WTC11 (cell line): ENCODE measurements at regions not wholly inside any gene's neighbourhood (a gene's known extent, or its start where the extent isn't known, plus 50 kb on each side); places are given as distances from the start of the nearest gene placed in this dataset.

Source experiments
- ATAC-seq: fragments of 200-7000 bp; cut with Tn5 transposase; 2 replicates; pipeline ENCODE4 v1.10.0; 2021; ENCODE audit warnings: mild to moderate bottlenecking, moderate library complexity
- CTCF ChIA-PET: fragments of 300-600 bp; sonication (Branson Sonifier 250); formaldehyde crosslinking; loops from one replicate; lab custom pipeline; 2021; ENCODE audit warnings: antibody characterized with exemption; lab: Charles Lee
- POLR2A ChIA-PET: fragments of 350-600 bp; sonication (Branson Sonifier 250); formaldehyde crosslinking; loops from one replicate; lab custom pipeline; 2021; ENCODE audit warnings: antibody characterized with exemption; lab: Charles Lee
- DNase-seq: peaks from one replicate; pipeline ENCODE4 v3.0.0; 2021; ENCODE audit warnings: low spot score
- H3K27ac Mint-ChIP-seq: 2 replicates; pipeline ENCODE4 v1.8.0; 2021; ENCODE audit warnings: mixed read lengths
- H3K27me3 Mint-ChIP-seq: 2 replicates; pipeline ENCODE4 v1.8.0; 2021; ENCODE audit warnings: low read depth, mild to moderate bottlenecking, moderate library complexity, mixed read lengths
- H3K36me3 Mint-ChIP-seq: 2 replicates; pipeline ENCODE4 v1.8.0; 2021; ENCODE audit warnings: mixed read lengths
- H3K4me1 Mint-ChIP-seq: 2 replicates; pipeline ENCODE4 v1.8.0; 2022; ENCODE audit warnings: mixed read lengths
- H3K4me3 Mint-ChIP-seq: 2 replicates; pipeline ENCODE4 v1.8.0; 2021; ENCODE audit warnings: mild to moderate bottlenecking, moderate library complexity, mixed read lengths
- H3K9me3 Mint-ChIP-seq: 2 replicates; pipeline ENCODE4 v1.8.0; 2021; ENCODE audit warnings: mixed read lengths
- ATF1 ChIP-seq: sonication (generic); formaldehyde crosslinking; IDR thresholded peaks from 2 replicates; pipeline ENCODE4 v1.8.1; 2023; ENCODE audit warnings: mild to moderate bottlenecking, moderate library complexity, missing genetic modification reagents
- CBFB ChIP-seq: sonication (generic); formaldehyde crosslinking; IDR thresholded peaks from 2 replicates; pipeline ENCODE4 v1.8.1; 2022; ENCODE audit warnings: mild to moderate bottlenecking, low read depth, missing genetic modification reagents
- CREB1 ChIP-seq: sonication (generic); formaldehyde crosslinking; IDR thresholded peaks from 2 replicates; pipeline ENCODE4 v1.8.0; 2023; ENCODE audit warnings: mild to moderate bottlenecking, missing genetic modification reagents
- ELF4 ChIP-seq: sonication (generic); formaldehyde crosslinking; IDR thresholded peaks from 2 replicates; pipeline ENCODE4 v1.8.1; 2022; ENCODE audit warnings: low read depth, mild to moderate bottlenecking, moderate library complexity, missing genetic modification reagents
- FOXJ3 ChIP-seq: sonication (generic); formaldehyde crosslinking; IDR thresholded peaks from 2 replicates; pipeline ENCODE4 v1.9.0; 2021; ENCODE audit warnings: missing genetic modification reagents, mild to moderate bottlenecking, borderline replicate concordance
- FOXP1 ChIP-seq: sonication (generic); formaldehyde crosslinking; IDR thresholded peaks from 2 replicates; pipeline ENCODE4 v1.8.0; 2022; ENCODE audit warnings: missing genetic modification reagents, mild to moderate bottlenecking, moderate library complexity, borderline replicate concordance
- GRHL2 ChIP-seq: fragments of 250-450 bp; sonication (Bioruptor Pico); IDR thresholded peaks from 2 replicates; pipeline ENCODE4 v1.8.0; 2022; ENCODE audit warnings: mild to moderate bottlenecking, moderate library complexity; ENCODE audit not compliant: insufficient replicate concordance, severe bottlenecking
- GTF2I ChIP-seq: fragments of 250-450 bp; sonication (Bioruptor Pico); conservative IDR thresholded peaks from 2 replicates; pipeline ENCODE4 v1.4.0; 2021; ENCODE audit warnings: mild to moderate bottlenecking
- JAZF1 ChIP-seq: fragments of 250-450 bp; sonication (Bioruptor Pico); IDR thresholded peaks from 2 replicates; pipeline ENCODE4 v1.9.0; 2021; ENCODE audit warnings: moderate library complexity, mild to moderate bottlenecking, inconsistent platforms
- JUN ChIP-seq: sonication (generic); formaldehyde crosslinking; IDR thresholded peaks from 2 replicates; pipeline ENCODE4 v1.8.0; 2023; ENCODE audit warnings: mild to moderate bottlenecking, missing genetic modification reagents
- KAT7 ChIP-seq: sonication (generic); formaldehyde crosslinking; IDR thresholded peaks from 2 replicates; pipeline ENCODE4 v1.8.1; 2023; ENCODE audit warnings: missing genetic modification reagents, mild to moderate bottlenecking, borderline replicate concordance
- NFE2L1 ChIP-seq: sonication (generic); formaldehyde crosslinking; IDR thresholded peaks from 2 replicates; pipeline ENCODE4 v1.8.1; 2023; ENCODE audit warnings: missing genetic modification reagents
- NR1H2 ChIP-seq: sonication (generic); formaldehyde crosslinking; IDR thresholded peaks from 2 replicates; pipeline ENCODE4 v1.9.0; 2021; ENCODE audit warnings: mild to moderate bottlenecking, moderate library complexity, missing genetic modification reagents
- NR2C2 ChIP-seq: sonication (generic); formaldehyde crosslinking; IDR thresholded peaks from 2 replicates; pipeline ENCODE4 v1.8.0; 2022; ENCODE audit warnings: mild to moderate bottlenecking, missing genetic modification reagents
- NR3C1 ChIP-seq: sonication (generic); formaldehyde crosslinking; conservative IDR thresholded peaks from 2 replicates; pipeline ENCODE4 v1.8.1; 2023; ENCODE audit warnings: low read depth, mild to moderate bottlenecking, missing genetic modification reagents
- OVOL2 ChIP-seq: fragments of 250-450 bp; sonication (Bioruptor Pico); IDR thresholded peaks from 2 replicates; pipeline ENCODE4 v1.9.0; 2021; ENCODE audit warnings: mild to moderate bottlenecking, borderline replicate concordance
- RELA ChIP-seq: sonication (generic); formaldehyde crosslinking; IDR thresholded peaks from 2 replicates; pipeline ENCODE4 v1.8.1; 2022; ENCODE audit warnings: missing genetic modification reagents, mild to moderate bottlenecking, borderline replicate concordance
- SMAD3 ChIP-seq: sonication (generic); formaldehyde crosslinking; IDR thresholded peaks from 2 replicates; pipeline ENCODE4 v1.8.0; 2022; ENCODE audit warnings: missing genetic modification reagents, mild to moderate bottlenecking, borderline replicate concordance
- SP1 ChIP-seq: sonication (generic); formaldehyde crosslinking; conservative IDR thresholded peaks from 2 replicates; pipeline ENCODE4 v1.8.1; 2022; ENCODE audit warnings: missing genetic modification reagents
- TCF7 ChIP-seq: sonication (generic); formaldehyde crosslinking; IDR thresholded peaks from 2 replicates; pipeline ENCODE4 v1.8.0; 2022; ENCODE audit warnings: mild to moderate bottlenecking, low read depth, missing genetic modification reagents, moderate library complexity
- TEAD1 ChIP-seq: sonication (generic); formaldehyde crosslinking; IDR thresholded peaks from 2 replicates; pipeline ENCODE4 v1.8.0; 2022; ENCODE audit warnings: mild to moderate bottlenecking, missing genetic modification reagents
- TP53 ChIP-seq: sonication (generic); formaldehyde crosslinking; IDR thresholded peaks from 2 replicates; pipeline ENCODE4 v1.8.1; 2023; ENCODE audit warnings: mild to moderate bottlenecking, missing genetic modification reagents
- ZBTB21 ChIP-seq: sonication (generic); formaldehyde crosslinking; IDR thresholded peaks from 2 replicates; pipeline ENCODE4 v1.8.1; 2023; ENCODE audit warnings: mild to moderate bottlenecking, missing genetic modification reagents, borderline replicate concordance
- ZNF138 ChIP-seq: sonication (generic); formaldehyde crosslinking; conservative IDR thresholded peaks from 2 replicates; pipeline ENCODE4 v1.8.1; 2022; ENCODE audit warnings: mild to moderate bottlenecking, moderate library complexity, missing genetic modification reagents
- ZNF219 ChIP-seq: sonication (generic); formaldehyde crosslinking; IDR thresholded peaks from 2 replicates; pipeline ENCODE4 v1.8.0; 2023; ENCODE audit warnings: missing genetic modification reagents, mild to moderate bottlenecking, borderline replicate concordance
- ZNF232 ChIP-seq: sonication (generic); formaldehyde crosslinking; IDR thresholded peaks from 2 replicates; pipeline ENCODE4 v1.8.0; 2022; ENCODE audit warnings: mild to moderate bottlenecking, missing genetic modification reagents
- ZNF263 ChIP-seq: sonication (generic); formaldehyde crosslinking; IDR thresholded peaks from 2 replicates; pipeline ENCODE4 v1.8.1; 2022; ENCODE audit warnings: low read depth, mild to moderate bottlenecking, moderate library complexity, missing genetic modification reagents
- ZNF423 ChIP-seq: fragments of 250-450 bp; sonication (Bioruptor Pico); IDR thresholded peaks from 2 replicates; pipeline ENCODE4 v2.1.2; 2022; ENCODE audit warnings: mild to moderate bottlenecking, moderate library complexity
- ZNF671 ChIP-seq: fragments of 250-450 bp; sonication (Bioruptor Pico); IDR thresholded peaks from 2 replicates; pipeline ENCODE4 v1.8.0; 2021; ENCODE audit warnings: mild to moderate bottlenecking
- TF ChIP-seq, protein P1 (sequence below): fragments of 250-450 bp; sonication (Bioruptor Pico); IDR thresholded peaks from 2 replicates; pipeline ENCODE4 v1.9.0; 2021; ENCODE audit warnings: mild to moderate bottlenecking
- TF ChIP-seq, protein P2 (sequence below): fragments of 250-450 bp; sonication (Bioruptor Pico); IDR thresholded peaks from 2 replicates; pipeline ENCODE4 v1.8.0; 2021; ENCODE audit warnings: mild to moderate bottlenecking
- TF ChIP-seq, protein P3 (sequence below): sonication (generic); formaldehyde crosslinking; IDR thresholded peaks from 2 replicates; pipeline ENCODE4 v1.8.0; 2022; ENCODE audit warnings: mild to moderate bottlenecking, missing genetic modification reagents
- TF ChIP-seq, protein P4 (sequence below): sonication (generic); formaldehyde crosslinking; IDR thresholded peaks from 2 replicates; pipeline ENCODE4 v1.8.1; 2022; ENCODE audit warnings: missing genetic modification reagents, borderline replicate concordance

DNA sequence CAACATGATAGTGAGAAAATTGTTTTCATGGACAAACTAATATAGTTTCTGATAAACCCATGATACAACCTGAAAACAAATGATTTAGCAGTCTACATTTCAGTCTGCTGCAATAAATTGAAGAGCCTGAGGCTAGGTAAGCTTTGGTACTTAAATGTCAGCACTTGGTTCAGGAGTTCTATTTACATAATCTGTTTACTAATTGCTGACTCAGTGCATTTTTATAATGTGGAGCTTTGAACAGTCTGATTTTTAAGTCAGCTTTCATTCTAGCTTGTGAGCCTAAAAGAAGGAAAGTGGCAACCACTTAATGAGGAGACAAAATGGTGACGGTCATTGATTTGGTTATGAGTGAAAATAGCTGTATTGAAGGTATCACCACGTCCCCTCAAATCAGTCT lies 488.6 kb downstream of the CPS1 start:
- Mint-ChIP-seq H3K27me3 (no peaks in the 10 kb centered on the region), H3K27ac (no peak overlapping the region), H3K4me3 (no peak overlapping the region), H3K36me3 (no peaks in the 10 kb centered on the region), H3K9me3 (no peaks in the 10 kb centered on the region), H3K4me1 (0 out of 2 replicates have a peak, but pooled peaks cover 2% of the 10 kb centered on the region)
- ATAC-seq, result no peak
- POLR2A ChIA-PET, result no interaction called here
- TF ChIP-seq SMAD3 (CRISPR knock-in tag), result no peak
- TF ChIP-seq RELA, result no peak
- TF ChIP-seq ATF1 (CRISPR knock-in tag), result no peak
- TF ChIP-seq NR3C1 (CRISPR knock-in tag), result no peak
- TF ChIP-seq FOXJ3 (CRISPR knock-in tag), result no peak
- TF ChIP-seq, protein P1, sequence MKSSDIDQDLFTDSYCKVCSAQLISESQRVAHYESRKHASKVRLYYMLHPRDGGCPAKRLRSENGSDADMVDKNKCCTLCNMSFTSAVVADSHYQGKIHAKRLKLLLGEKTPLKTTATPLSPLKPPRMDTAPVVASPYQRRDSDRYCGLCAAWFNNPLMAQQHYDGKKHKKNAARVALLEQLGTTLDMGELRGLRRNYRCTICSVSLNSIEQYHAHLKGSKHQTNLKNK (CRISPR knock-in tag), result no peak
- no peak for TF ChIP-seq GTF2I (CRISPR knock-in tag)
- TF ChIP-seq ZBTB21 (CRISPR knock-in tag), result no peak
- no peak for TF ChIP-seq ZNF138 (CRISPR knock-in tag)
- no peak for TF ChIP-seq FOXP1 (CRISPR knock-in tag)
- no peak for TF ChIP-seq TEAD1 (CRISPR knock-in tag)
- TF ChIP-seq SP1 (CRISPR knock-in tag), result no peak
- no peak for TF ChIP-seq NR2C2 (CRISPR knock-in tag)
- TF ChIP-seq ZNF423, result no peak
- TF ChIP-seq JUN (CRISPR knock-in tag), result no peak
- no peak for TF ChIP-seq ZNF671
- no peak for TF ChIP-seq NR1H2 (CRISPR knock-in tag)
- TF ChIP-seq, protein P2, sequence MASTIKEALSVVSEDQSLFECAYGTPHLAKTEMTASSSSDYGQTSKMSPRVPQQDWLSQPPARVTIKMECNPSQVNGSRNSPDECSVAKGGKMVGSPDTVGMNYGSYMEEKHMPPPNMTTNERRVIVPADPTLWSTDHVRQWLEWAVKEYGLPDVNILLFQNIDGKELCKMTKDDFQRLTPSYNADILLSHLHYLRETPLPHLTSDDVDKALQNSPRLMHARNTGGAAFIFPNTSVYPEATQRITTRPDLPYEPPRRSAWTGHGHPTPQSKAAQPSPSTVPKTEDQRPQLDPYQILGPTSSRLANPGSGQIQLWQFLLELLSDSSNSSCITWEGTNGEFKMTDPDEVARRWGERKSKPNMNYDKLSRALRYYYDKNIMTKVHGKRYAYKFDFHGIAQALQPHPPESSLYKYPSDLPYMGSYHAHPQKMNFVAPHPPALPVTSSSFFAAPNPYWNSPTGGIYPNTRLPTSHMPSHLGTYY (CRISPR knock-in tag), result no peak
- no peak for TF ChIP-seq NFE2L1
- no peak for TF ChIP-seq GRHL2
- DNase-seq, result no peak
- CTCF ChIA-PET, result interaction anchor here (1.0 to 1.9 kb wide), 2 partner anchors 10 to 411 kb away, joined by 3 to 10 read pairs; no protein-coding TSS in a partner anchor

DNA sequence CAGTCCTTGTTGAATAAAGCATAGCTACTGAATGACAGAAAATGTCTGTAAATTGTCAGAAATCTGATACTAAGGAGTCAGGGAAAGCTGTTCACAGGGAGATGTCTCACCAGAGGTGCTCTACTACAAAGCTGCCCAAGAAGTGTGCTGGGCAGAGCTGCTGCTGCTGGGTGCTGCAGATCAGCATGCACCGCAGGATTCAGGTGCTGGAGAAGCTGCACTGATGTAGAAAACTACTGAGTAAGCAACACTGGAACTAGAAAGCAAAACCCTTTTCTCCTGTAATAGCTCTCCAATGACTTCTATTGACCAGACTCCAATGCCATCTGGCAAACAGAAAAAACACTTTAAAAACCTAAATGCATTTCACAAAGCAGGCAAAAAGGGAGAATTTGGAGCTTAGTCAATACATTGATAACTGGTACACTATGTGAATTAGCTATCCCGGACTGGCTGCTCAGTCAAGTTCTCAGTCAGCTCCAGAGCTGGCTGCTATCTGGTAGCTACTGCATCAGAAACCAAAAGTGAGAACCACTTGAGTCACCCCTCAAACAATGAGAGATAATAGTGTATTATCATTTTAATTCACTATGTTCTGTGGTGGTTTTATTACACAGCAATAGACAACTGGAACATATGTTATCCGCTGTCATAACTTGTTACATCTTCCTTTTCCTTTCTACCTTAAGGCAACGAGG lies 493.1 kb downstream of the CPS1 start:
- TF ChIP-seq TP53 (CRISPR knock-in tag) (no peak), CREB1 (CRISPR knock-in tag) (no peak), ZBTB21 (CRISPR knock-in tag) (no peak), ZNF232 (CRISPR knock-in tag) (no peak), NR1H2 (CRISPR knock-in tag) (no peak), ZNF219 (CRISPR knock-in tag) (no peak), TCF7 (CRISPR knock-in tag) (no peak), SP1 (CRISPR knock-in tag) (no peak), ZNF263 (CRISPR knock-in tag) (no peak), KAT7 (no peak), JAZF1 (CRISPR knock-in tag) (no peak), NR3C1 (CRISPR knock-in tag) (no peak), CBFB (CRISPR knock-in tag) (no peak), OVOL2 (no peak), ELF4 (no peak)
- TF ChIP-seq, protein P3, sequence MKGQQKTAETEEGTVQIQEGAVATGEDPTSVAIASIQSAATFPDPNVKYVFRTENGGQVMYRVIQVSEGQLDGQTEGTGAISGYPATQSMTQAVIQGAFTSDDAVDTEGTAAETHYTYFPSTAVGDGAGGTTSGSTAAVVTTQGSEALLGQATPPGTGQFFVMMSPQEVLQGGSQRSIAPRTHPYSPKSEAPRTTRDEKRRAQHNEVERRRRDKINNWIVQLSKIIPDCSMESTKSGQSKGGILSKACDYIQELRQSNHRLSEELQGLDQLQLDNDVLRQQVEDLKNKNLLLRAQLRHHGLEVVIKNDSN (CRISPR knock-in tag), result no peak
- TF ChIP-seq, protein P2 (CRISPR knock-in tag), result no peak
- TF ChIP-seq, protein P4, sequence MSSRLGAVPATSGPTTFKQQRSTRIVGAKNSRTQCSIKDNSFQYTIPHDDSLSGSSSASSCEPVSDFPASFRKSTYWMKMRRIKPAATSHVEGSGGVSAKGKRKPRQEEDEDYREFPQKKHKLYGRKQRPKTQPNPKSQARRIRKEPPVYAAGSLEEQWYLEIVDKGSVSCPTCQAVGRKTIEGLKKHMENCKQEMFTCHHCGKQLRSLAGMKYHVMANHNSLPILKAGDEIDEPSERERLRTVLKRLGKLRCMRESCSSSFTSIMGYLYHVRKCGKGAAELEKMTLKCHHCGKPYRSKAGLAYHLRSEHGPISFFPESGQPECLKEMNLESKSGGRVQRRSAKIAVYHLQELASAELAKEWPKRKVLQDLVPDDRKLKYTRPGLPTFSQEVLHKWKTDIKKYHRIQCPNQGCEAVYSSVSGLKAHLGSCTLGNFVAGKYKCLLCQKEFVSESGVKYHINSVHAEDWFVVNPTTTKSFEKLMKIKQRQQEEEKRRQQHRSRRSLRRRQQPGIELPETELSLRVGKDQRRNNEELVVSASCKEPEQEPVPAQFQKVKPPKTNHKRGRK (CRISPR knock-in tag), result no peak
- H3K4me3 Mint-ChIP-seq, result no peak overlapping the region
- no peaks in the 10 kb centered on the region for H3K9me3 Mint-ChIP-seq
- no peaks in the 10 kb centered on the region for H3K27me3 Mint-ChIP-seq
- H3K36me3 Mint-ChIP-seq, result no peaks in the 10 kb centered on the region
- DNase-seq (no peak), ATAC-seq (no peak)
- no peak overlapping the region for H3K27ac Mint-ChIP-seq
- ChIA-PET CTCF (interaction anchor here (0.5 to 1.6 kb wide), 5 partner anchors 11 to 386 kb away, joined by 3 to 8 read pairs (median 3); no protein-coding TSS in a partner anchor), POLR2A (interaction anchor here (0.6 kb wide), 1 partner anchor 1060 kb away, joined by 3 read pairs; no protein-coding TSS in a partner anchor)
- 0 out of 2 replicates have a peak, but pooled peaks cover 2% of the 10 kb centered on the region for H3K4me1 Mint-ChIP-seq
